ENCODE measurements at regions not wholly inside any gene's neighbourhood (a gene's known extent, or its start where the extent isn't known, plus 50 kb on each side); places are given as distances from the start of the nearest gene placed in this dataset.

- WGBS, 2 donors, result 87 to 96% methylated on average over 9 of the region's 9 CpGs
- intact Hi-C loops (cut with DNase I; ENCODE audit: low total_unique reads), result no loop called here
- TF ChIP-seq CTCF (IDR thresholded peaks at IDR 0.05), result no peak
- no peak for TF ChIP-seq POLR2A (IDR thresholded peaks at IDR 0.05)
- no peak for DNase-seq (ENCODE audit: low spot score in 2 of 2)
- no peak overlapping the region for H3K4me3 ChIP-seq (ENCODE audit: low read depth, poor library complexity, severe bottlenecking)
Measured at GRCh38 chr2:11936761-11937160, 190.3 kb downstream of the LPIN1 start.

GRCh38 chr2:11938196-11938595, 191.8 kb downstream of the LPIN1 start:
- 46 to 61% methylated on average over 11 of the region's 11 CpGs for WGBS, 2 donors
- TF ChIP-seq CTCF (IDR thresholded peaks at IDR 0.05) (no peak), POLR2A (IDR thresholded peaks at IDR 0.05) (no peak)
- peak; percentile 51 to 89 for DNase-seq (ENCODE audit: low spot score in 2 of 2)
- intact Hi-C loops (cut with DNase I; ENCODE audit: low total_unique reads), result no loop called here
- no peak overlapping the region for H3K4me3 ChIP-seq (ENCODE audit: low read depth, poor library complexity, severe bottlenecking)

- TF ChIP-seq POLR2A (IDR thresholded peaks at IDR 0.05) (no peak), CTCF (IDR thresholded peaks at IDR 0.05) (no peak)
- DNase-seq (ENCODE audit: low spot score in 2 of 2), result no peak
- intact Hi-C loops (cut with DNase I; ENCODE audit: low total_unique reads), result no loop called here
- no peak overlapping the region for H3K4me3 ChIP-seq (ENCODE audit: low read depth, poor library complexity, severe bottlenecking)
- WGBS, 2 donors, result 89 to 93% methylated on average over 2 of the region's 2 CpGs
Measured at GRCh38 chr2:11939523-11939922, 193.1 kb downstream of the LPIN1 start.

GRCh38 chr2:11940121-11940743, 193.8 kb downstream of the LPIN1 start:
- 88 to 93% methylated on average over 3 of the region's 3 CpGs for WGBS, 2 donors
- intact Hi-C loops (cut with DNase I; ENCODE audit: low total_unique reads), result no loop called here
- DNase-seq (ENCODE audit: low spot score in 2 of 2), result no peak
- no peak overlapping the region for H3K4me3 ChIP-seq (ENCODE audit: low read depth, poor library complexity, severe bottlenecking)
- TF ChIP-seq CTCF (IDR thresholded peaks at IDR 0.05) (no peak), POLR2A (IDR thresholded peaks at IDR 0.05) (no peak)

GRCh38 chr2:11940799-11941198, 194.4 kb downstream of the LPIN1 start:
- 93 to 94% methylated on average over 4 of the region's 4 CpGs for WGBS, 2 donors
- H3K4me3 ChIP-seq (ENCODE audit: low read depth, poor library complexity, severe bottlenecking), result no peak overlapping the region
- DNase-seq (ENCODE audit: low spot score in 2 of 2), result no peak
- intact Hi-C loops (cut with DNase I; ENCODE audit: low total_unique reads), result no loop called here
- TF ChIP-seq POLR2A (IDR thresholded peaks at IDR 0.05) (no peak), CTCF (IDR thresholded peaks at IDR 0.05) (no peak)
